ENCODE measurements at regions not wholly inside any gene's neighbourhood (a gene's known extent, or its start where the extent isn't known, plus 50 kb on each side); places are given as distances from the start of the nearest gene placed in this dataset.

- TF ChIP-seq CTCF (conservative IDR thresholded peaks at IDR 0.05 in 1 of 2, IDR thresholded peaks at IDR 0.05 in 1 of 2; ENCODE audit: low read depth in 1 of 2, low read length in 2 of 2) (no peak), EZH2 (IDR thresholded peaks at IDR 0.05; ENCODE audit: low read length, missing control alignments) (no peak)
These were observed 340.3 kb upstream of the CDH6 start for GRCh38 chr5:30853158-30853557.

Data from fibroblast of lung (primary cell).